ENCODE measurements at regions not wholly inside any gene's neighbourhood (a gene's known extent, or its start where the extent isn't known, plus 50 kb on each side); places are given as distances from the start of the nearest gene placed in this dataset.

DNA sequence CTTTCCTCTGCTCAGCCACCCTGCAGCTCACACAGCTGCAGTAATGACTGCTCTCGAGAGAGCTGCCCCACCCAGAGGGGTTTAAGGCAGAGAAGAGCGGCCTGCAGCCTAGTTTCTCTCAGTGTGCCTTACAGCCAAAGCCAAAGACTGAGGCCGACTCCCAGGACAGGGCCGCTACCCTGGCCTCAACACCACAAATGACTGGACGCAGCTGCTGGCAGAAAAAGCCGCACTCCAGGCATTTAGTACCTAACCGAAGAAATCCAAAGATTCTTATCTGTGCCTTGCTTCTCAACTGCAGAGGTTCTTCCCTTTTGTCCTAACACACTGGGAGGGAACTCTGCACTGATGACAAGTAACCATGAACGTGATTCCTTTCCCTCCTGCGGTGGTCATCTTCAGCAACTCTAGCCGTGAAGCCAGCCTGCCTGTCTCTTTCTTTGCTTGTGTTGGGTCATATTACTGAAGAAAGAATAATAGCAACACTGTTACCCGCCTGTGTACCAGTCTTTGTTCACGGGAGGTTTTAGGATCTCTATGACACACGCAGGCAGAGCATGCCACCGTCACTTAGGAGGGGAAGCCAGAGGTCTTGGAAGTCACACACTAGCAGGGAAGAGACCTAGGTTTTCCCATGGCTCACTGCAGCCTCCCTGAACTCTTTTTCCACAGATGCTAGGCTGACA lies 202.7 kb downstream of the RHOU start:
- no peaks in the 10 kb centered on the region for H3K79me2 ChIP-seq (replicated peaks; ENCODE audit: insufficient read depth, low read length)
- H3K4me3 ChIP-seq (ENCODE audit: low read length), result no peak overlapping the region
- H3K27me3 ChIP-seq (ENCODE audit: insufficient read depth, low read depth, low read length), result no peaks in the 10 kb centered on the region
- H3K9ac ChIP-seq (ENCODE audit: low read length), result no peak overlapping the region
- no peaks in the 10 kb centered on the region for H3K36me3 ChIP-seq (ENCODE audit: insufficient read depth, low read length)
- no peaks in the 10 kb centered on the region for H3F3A ChIP-seq (ENCODE audit: insufficient read depth, low read length, poor library complexity, severe bottlenecking)
- no peak overlapping the region for H2AFZ ChIP-seq (ENCODE audit: low read depth, low read length)
- no peaks in the 10 kb centered on the region for H3K9me2 ChIP-seq (ENCODE audit: insufficient read depth, low read length)
- H3K9me3 ChIP-seq (ENCODE audit: low read length), result no peaks in the 10 kb centered on the region
- no peak overlapping the region for H3K27ac ChIP-seq (ENCODE audit: low read length)
- H4K20me1 ChIP-seq (ENCODE audit: insufficient read depth), result no peaks in the 10 kb centered on the region
- TF ChIP-seq EZH2 (IDR thresholded peaks at IDR 0.05; ENCODE audit: borderline replicate concordance, insufficient read depth, low read length, poor library complexity, severe bottlenecking) (no peak), SMC3 (conservative IDR thresholded peaks at IDR 0.05; ENCODE audit: poor library complexity) (no peak), MXI1 (conservative IDR thresholded peaks at IDR 0.05; ENCODE audit: poor library complexity, severe bottlenecking) (no peak), RAD21 (conservative IDR thresholded peaks at IDR 0.05) (no peak), TAF1 (IDR thresholded peaks at IDR 0.05; ENCODE audit: low read depth) (no peak), POLR2AphosphoS5 (IDR thresholded peaks at IDR 0.05) (no peak), EP300 (conservative IDR thresholded peaks at IDR 0.05; ENCODE audit: poor library complexity, severe bottlenecking) (no peak)
- TF ChIP-seq, protein P1, sequence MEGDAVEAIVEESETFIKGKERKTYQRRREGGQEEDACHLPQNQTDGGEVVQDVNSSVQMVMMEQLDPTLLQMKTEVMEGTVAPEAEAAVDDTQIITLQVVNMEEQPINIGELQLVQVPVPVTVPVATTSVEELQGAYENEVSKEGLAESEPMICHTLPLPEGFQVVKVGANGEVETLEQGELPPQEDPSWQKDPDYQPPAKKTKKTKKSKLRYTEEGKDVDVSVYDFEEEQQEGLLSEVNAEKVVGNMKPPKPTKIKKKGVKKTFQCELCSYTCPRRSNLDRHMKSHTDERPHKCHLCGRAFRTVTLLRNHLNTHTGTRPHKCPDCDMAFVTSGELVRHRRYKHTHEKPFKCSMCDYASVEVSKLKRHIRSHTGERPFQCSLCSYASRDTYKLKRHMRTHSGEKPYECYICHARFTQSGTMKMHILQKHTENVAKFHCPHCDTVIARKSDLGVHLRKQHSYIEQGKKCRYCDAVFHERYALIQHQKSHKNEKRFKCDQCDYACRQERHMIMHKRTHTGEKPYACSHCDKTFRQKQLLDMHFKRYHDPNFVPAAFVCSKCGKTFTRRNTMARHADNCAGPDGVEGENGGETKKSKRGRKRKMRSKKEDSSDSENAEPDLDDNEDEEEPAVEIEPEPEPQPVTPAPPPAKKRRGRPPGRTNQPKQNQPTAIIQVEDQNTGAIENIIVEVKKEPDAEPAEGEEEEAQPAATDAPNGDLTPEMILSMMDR (IDR thresholded peaks at IDR 0.05; ENCODE audit: poor library complexity, severe bottlenecking), result no peak
- TF ChIP-seq, protein P2, sequence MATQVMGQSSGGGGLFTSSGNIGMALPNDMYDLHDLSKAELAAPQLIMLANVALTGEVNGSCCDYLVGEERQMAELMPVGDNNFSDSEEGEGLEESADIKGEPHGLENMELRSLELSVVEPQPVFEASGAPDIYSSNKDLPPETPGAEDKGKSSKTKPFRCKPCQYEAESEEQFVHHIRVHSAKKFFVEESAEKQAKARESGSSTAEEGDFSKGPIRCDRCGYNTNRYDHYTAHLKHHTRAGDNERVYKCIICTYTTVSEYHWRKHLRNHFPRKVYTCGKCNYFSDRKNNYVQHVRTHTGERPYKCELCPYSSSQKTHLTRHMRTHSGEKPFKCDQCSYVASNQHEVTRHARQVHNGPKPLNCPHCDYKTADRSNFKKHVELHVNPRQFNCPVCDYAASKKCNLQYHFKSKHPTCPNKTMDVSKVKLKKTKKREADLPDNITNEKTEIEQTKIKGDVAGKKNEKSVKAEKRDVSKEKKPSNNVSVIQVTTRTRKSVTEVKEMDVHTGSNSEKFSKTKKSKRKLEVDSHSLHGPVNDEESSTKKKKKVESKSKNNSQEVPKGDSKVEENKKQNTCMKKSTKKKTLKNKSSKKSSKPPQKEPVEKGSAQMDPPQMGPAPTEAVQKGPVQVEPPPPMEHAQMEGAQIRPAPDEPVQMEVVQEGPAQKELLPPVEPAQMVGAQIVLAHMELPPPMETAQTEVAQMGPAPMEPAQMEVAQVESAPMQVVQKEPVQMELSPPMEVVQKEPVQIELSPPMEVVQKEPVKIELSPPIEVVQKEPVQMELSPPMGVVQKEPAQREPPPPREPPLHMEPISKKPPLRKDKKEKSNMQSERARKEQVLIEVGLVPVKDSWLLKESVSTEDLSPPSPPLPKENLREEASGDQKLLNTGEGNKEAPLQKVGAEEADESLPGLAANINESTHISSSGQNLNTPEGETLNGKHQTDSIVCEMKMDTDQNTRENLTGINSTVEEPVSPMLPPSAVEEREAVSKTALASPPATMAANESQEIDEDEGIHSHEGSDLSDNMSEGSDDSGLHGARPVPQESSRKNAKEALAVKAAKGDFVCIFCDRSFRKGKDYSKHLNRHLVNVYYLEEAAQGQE (IDR thresholded peaks at IDR 0.05; ENCODE audit: borderline replicate concordance), result no peak
- H3K4me2 ChIP-seq (ENCODE audit: low read length), result no peak overlapping the region

DNA sequence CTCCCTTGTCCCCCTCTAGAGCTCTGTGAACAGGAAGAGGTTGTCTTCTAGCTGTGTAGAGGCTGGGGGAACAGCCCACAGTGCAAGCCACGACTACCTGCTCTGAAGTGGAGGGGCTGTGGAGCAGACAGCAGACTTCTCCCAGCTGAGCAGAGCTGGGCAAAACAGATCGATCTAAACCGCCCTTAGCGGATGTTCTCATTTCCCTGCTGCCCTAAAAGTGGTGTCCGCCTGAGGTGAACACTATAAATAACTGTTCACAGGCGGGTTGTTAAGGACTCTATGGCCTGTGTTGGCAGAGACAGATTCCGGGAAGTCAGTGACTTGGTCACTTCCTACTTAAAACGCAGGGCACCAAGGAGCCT lies 203.2 kb downstream of the RHOU start:
- no peak overlapping the region for H2AFZ ChIP-seq (ENCODE audit: low read depth, low read length)
- H3F3A ChIP-seq (ENCODE audit: insufficient read depth, low read length, poor library complexity, severe bottlenecking), result no peaks in the 10 kb centered on the region
- no peak overlapping the region for H3K4me2 ChIP-seq (ENCODE audit: low read length)
- H3K9me3 ChIP-seq (ENCODE audit: low read length), result no peaks in the 10 kb centered on the region
- H3K4me3 ChIP-seq (ENCODE audit: low read length), result no peak overlapping the region
- no peaks in the 10 kb centered on the region for H3K27me3 ChIP-seq (ENCODE audit: insufficient read depth, low read depth, low read length)
- TF ChIP-seq TAF1 (IDR thresholded peaks at IDR 0.05; ENCODE audit: low read depth), result no peak
- no peak for TF ChIP-seq RAD21 (conservative IDR thresholded peaks at IDR 0.05)
- TF ChIP-seq, protein P1 (IDR thresholded peaks at IDR 0.05; ENCODE audit: poor library complexity, severe bottlenecking), result no peak
- no peak for TF ChIP-seq EZH2 (IDR thresholded peaks at IDR 0.05; ENCODE audit: borderline replicate concordance, insufficient read depth, low read length, poor library complexity, severe bottlenecking)
- no peak for TF ChIP-seq EP300 (conservative IDR thresholded peaks at IDR 0.05; ENCODE audit: poor library complexity, severe bottlenecking)
- no peak for TF ChIP-seq POLR2AphosphoS5 (IDR thresholded peaks at IDR 0.05)
- no peak for TF ChIP-seq MXI1 (conservative IDR thresholded peaks at IDR 0.05; ENCODE audit: poor library complexity, severe bottlenecking)
- no peak for TF ChIP-seq SMC3 (conservative IDR thresholded peaks at IDR 0.05; ENCODE audit: poor library complexity)
- TF ChIP-seq, protein P2 (IDR thresholded peaks at IDR 0.05; ENCODE audit: borderline replicate concordance), result no peak
- no peaks in the 10 kb centered on the region for H3K9me2 ChIP-seq (ENCODE audit: insufficient read depth, low read length)
- H4K20me1 ChIP-seq (ENCODE audit: insufficient read depth), result no peaks in the 10 kb centered on the region
- no peaks in the 10 kb centered on the region for H3K36me3 ChIP-seq (ENCODE audit: insufficient read depth, low read length)
- H3K9ac ChIP-seq (ENCODE audit: low read length), result no peak overlapping the region
- no peaks in the 10 kb centered on the region for H3K79me2 ChIP-seq (replicated peaks; ENCODE audit: insufficient read depth, low read length)
- H3K27ac ChIP-seq (ENCODE audit: low read length), result no peak overlapping the region
